TTC549 (cell line): ENCODE measurements at regions not wholly inside any gene's neighbourhood (a gene's known extent, or its start where the extent isn't known, plus 50 kb on each side); places are given as distances from the start of the nearest gene placed in this dataset.

Source experiments
- FAIRE-seq: peaks from 2 replicates; lab custom pipeline; 2012; peaks lifted over from hg19 to GRCh38; lab: Jason Lieb, UNC

DNA sequence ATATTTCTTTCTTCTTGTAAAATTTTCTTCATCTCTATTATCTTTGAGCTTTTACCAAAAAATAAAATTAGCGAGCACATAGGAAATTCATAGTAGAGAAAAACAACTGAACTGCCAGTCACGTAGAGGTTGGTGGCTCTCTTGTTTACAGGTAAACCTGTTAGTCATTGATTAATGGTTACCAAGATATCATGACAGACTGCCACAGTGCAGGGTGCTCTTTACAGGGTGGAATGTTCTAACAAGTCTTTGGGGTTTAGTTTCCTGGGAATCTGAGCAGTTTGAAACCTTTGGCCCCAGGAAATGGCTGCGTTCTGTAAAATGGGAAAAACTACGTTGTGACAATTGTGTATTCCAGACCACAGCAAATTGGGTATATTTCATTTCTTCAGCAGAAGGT lies 407.3 kb upstream of the ADARB2 start:
- FAIRE-seq = no peak

DNA sequence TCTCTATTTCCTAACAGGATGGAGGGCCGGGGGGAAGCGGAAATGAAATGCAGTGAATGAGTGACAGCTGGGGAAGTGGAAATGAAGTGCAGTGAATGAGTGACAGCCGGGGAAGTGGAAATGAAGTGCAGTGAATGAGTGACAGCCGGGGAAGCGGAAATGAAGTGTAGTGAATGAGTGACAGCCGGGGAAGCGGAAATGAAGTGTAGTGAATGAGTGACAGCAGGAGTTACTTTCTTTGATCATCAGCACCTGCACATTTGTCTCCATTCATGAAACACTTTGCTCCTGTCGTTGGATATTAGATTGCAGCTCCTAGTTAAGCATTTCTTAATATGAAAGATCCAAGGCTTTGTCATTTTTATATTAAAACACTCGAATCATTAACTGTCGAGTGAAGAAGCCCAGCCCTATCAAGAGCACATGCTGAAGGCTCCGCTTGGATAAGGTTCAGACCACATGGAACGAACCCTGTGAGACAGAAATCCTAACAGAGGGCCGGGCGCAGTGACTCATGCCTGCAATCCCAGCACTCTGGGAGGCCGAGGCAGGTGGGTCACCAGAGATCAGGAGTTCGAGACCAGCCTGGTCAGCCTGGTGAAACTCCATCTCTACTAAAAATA lies 406.0 kb upstream of the ADARB2 start:
- no peak for FAIRE-seq

DNA sequence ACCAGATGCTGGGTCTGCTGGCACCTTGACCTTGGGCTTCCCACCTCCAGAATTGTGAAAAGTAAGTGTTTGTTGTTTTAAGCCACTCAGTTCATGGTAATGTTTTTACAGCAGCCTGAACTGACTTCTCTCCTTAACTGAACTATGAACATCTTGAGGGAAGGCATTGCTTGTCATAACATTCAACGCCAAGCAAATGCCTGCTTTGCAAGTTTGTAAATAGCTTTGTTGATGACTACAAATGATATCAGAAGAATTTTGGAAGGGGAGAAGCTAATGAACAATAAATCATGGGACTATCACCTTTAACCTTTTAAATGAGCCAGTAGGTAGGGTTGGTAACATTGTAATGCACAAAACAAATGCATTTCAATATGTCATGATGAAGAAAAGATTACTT lies 402.4 kb upstream of the ADARB2 start:
- no peak for FAIRE-seq

DNA sequence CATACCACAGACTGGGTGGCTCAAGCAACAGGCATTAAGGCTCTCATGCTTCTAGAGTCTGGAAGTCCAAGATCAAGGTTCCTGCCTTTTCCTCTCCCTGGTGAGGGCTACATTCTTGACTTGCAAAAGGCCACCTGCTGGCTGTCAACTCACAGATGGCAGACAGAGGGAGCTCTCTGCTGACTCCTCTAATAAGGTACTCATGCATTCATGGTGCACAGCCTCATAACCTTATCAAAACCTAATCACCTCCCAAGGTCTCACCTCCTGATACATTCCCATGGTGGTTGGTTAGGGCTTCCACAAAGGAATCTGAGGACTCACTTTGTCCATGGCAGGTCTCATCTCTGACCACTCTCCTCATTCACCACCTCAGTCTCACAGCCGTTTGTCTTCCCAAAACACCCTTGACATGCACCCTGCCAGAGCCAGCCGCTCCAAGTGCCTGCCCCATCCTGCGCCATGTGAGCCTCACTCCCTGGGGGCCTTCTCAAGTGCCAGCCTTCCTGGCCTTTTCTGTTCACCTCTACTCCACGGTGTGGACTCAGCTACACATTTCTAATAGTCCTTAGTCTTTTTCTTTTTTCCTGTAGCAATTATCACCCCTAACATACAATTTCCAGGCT lies 400.3 kb upstream of the ADARB2 start:
- FAIRE-seq = no peak

DNA sequence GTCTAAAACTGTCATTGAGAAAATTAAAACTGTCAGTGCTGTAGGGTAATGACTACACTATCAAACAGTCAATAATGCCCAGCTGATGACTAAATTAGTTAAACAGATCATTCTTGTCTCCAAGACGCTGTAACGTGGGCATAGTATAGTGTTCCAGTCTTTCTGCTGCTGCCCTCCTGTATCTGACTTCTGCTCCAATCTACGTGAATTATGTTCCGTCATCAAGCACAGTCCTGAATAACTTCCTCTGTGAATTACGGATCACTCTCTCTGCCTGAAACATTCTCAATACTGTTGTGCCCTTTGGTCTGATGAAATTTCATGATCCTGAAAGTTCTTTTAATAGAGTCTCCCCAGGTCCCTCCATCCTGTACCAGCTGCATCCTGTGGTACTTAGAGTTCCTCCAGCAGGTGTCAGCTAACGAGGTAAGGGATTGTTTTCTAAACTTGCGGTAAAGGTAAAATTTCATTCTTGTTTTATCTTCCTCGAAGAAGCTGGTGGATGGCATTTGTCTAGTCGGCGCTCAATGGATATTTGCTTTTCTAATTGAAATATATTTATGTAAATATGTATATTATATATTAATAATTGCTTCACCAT lies 393.5 kb upstream of the ADARB2 start:
- no peak for FAIRE-seq

DNA sequence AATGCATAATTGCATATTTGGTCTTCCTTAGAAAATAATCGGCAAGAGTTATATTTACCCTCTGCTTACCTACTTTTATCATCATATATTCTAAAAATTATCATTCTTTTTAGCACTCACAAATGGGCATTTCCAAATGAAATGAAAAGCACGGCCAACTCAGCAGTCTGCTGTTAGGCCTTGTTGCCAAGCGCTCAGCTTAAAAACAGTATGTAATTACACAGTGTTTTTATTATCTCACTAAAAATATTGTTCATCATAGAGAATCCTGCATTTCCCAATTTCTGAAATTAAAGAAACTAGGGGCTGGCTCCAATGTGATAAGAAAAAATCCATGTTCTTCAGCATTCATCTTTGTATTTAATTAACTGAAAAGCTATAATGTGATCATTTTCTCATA lies 391.7 kb upstream of the ADARB2 start:
- FAIRE-seq = no peak

DNA sequence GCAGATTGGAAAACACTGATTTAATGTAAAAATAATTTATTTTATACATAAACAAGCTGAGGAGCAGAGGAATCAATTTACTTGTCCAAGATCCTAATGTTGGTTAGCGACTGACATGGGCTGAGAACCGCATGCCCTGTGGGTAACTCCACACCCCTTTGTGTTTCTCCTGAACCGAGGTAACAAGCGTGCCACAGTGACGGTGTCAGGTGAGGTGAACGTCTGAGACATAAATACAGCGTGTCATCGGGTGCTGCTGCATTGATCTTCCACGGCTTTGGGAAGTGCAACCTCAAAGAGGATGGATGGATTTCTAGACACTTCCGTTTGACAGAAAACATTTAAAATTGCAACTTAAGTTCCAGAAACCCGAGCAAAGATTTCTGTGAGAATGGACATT lies 386.8 kb upstream of the ADARB2 start:
- no peak for FAIRE-seq

DNA sequence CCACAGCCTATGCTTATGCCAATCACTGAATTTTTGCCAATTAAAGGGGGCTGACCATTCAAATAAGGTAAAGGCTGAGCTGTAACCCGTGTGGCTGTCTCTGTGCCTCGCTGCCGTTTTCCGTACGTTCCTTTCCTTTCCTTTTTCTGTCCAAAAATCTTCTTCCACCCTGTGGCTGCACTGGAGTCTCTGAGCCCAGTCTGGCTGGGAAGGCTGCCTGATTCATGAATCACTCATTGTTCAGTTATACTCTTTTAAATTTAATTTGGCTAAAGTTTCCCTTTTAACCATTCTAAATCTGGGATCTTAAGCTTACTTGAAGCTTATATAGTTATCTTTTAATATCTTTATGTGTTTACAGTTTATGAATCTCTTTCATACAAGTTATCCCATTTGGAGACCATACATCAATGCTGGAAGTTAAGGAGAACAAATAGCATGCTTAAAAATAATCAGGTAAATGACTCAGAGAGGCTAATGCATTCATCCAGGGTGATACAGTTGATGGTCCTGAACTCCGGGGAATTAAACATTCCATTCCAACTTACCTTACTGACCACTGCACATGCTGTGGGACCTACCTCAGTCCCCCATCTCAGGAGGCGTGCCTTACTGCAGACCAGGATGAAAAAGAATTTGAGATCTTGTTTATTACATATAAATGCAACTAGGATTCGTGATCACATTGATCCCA lies 385.3 kb upstream of the ADARB2 start:
- no peak for FAIRE-seq

DNA sequence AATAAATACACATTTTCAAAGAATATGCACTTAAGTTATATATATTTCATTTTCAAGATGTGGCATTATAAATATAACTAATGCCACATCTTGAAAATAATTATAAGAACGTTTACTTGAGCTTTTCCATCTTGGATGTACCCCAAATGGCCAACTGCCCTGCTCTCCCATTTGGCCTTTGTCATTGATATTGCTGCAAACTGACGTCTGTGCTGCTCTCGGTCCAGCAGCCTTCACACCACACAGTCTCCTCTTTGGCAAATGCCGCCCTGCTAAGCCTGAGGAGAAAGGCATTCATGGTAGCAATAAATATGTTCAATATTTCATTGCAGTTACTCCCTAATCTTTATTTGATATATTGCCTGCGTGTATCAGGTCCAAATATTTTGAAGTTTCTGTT lies 384.6 kb upstream of the ADARB2 start:
- no peak for FAIRE-seq

DNA sequence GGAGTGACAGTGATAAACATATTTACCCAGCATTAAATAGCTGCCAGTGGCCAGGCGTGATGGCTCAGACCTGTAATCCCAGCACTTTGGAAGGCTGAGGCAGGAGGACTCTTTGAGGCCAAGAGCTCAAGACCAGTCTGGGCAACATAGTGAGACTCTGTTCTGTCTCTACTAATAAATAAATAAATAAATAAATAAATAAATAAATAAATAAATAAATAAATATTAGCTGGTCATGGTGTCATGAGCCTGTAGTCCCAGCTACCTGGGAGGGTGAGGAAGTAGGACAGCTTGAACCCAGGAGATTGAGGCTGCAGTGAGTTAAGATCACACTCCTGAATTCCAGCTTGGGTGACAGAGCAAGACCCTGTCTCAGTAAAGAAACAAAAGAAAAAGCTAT lies 384.0 kb upstream of the ADARB2 start:
- FAIRE-seq = no peak

DNA sequence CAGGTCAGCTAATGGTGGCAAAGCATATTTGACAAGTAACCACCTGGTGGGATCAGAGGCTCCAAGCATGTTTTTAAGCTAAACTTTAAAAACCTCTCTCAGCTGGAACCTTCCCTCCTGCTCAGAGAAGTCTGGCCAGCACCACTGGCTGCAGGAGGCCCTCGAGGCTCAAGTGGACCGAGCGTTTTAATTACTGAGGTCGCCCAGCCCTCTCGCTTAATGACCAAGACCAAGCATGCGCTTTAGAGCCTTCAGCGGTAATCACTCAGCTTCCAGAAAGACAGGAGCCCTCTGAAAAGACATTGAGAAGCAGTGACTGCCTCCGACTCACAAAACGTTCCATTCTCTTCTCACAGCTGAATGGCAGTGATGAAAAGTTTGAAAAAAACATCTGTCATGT lies 383.4 kb upstream of the ADARB2 start:
- FAIRE-seq = no peak

DNA sequence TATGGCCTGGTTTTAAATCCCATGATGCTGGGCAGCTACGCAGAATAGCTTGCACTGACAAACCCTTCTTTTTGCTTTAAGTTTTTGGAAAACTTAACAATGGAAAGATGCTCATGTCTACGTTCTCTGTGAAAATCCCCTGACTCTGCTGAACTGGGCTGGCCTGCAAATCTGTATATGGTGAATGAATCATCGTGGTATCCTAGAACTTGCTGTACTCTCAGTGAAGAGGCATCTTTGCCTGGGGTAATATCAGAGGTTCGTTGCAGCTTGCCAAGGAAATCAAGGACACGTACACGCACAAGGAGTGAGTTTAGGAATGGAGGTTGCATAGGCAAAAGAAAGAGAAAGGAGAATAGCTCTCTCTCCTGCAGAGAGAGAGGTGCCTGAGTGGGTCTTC lies 382.0 kb upstream of the ADARB2 start:
- no peak for FAIRE-seq

DNA sequence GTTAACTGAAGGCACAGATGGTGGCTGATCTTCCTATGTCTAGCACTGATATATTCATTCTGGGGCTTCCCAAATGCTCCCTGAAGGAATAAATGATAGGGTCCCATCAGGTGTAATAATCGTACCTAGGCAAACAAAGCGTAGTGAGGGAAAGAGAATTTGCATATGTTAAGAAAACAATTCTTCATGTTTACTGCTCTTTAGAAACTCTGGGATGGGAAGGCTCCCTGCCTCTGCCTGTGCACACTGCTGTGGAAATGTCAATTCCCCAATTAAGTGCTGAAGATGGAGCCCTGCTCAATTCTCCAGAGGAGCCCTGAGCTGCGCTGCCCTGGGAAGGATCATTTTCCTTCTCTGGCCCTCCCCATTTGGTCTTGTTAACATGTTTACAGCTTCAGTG lies 380.9 kb upstream of the ADARB2 start:
- FAIRE-seq = no peak

DNA sequence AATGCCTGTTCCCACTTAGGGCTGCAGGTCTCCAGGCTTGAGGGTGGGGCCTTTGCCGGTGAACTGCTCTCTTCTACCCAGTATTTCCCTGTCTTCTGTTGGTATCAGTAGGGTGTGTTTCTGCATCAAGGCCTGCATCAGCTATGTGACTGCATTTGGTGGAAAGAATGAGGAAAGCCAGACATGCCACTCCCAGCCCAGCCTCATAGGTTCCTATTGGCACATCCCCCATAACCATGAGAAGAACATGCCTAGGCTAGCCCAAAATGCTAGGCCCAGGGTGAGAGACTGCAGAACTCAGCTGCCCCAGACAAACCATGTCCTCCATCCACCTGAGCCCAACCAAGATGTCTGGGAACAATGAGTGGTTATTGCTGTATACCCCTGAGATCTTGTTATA lies 380.3 kb upstream of the ADARB2 start:
- no peak for FAIRE-seq

DNA sequence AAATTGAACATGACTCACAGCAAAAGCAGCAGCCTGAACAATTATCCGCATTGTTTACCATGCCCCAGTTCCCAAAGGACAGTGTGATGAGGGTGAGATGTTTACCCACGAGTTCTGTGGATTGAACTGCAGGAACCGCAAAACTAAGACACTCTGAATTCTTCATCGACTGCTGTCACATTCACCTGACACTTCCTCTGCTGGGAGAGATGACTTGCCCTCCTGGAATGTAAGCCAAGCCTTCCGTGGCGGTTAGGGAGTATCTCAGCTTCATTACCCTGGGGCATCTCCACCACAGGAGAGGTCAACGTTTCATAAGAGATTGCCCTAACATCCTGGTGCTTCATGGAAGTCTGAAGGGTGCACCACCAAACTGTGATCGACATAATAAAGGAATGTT lies 374.6 kb upstream of the ADARB2 start:
- no peak for FAIRE-seq

DNA sequence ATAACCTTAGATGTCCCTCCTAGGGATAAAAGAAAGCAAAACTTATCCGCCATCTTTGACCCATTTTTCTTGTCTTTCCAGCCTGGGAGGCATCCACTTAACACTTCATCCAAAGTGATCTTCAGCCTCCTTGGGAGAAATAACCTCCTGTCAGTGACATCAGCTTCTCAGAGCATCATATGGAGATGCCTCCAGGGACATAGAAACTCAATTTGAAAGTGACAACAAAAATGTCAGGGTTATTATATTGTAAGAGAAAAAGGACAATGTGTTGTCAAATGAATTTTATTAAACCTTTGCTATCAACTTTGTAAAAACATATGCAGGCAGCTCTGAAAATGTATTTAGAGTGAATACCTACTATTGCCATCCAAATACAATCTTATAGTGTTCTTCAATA lies 371.2 kb upstream of the ADARB2 start:
- FAIRE-seq = no peak

DNA sequence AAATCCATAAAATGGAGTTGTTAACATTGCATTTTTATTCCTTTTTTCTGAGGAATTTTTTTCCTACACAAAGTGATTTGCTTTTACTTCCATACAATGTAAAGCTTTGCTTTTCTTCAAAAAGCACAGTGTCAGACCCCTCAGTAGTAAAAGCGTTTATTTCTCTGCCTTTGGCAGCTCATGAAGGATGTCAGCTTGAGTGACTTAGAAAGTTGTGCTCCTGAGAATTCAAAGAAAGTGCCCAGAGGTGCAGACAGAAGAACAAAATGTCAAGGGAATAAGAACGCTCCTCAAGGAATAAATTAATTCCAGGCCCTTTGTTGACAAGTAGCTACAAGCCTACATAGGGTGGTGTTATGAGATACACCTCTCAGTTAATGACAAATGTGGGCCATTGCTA lies 369.3 kb upstream of the ADARB2 start:
- FAIRE-seq = no peak

DNA sequence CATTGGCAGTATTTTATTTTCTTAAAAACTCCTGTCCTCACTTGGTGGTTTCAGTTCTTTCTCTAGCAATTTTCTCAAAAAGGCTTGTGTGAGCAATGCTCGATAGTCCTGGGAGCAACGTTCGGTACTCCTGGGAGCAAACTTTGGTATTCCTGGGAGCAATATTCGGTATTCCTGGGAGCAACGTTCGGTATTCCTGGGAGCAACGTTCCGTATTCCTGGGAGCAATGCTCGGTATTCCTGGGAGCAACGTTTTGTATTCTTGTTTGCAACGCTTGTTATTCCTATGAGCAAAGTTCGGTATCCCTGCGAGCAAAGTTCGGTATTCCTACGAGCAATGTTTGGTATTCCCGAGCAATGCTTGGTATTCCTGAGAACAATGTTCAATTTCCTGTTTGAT lies 362.0 kb upstream of the ADARB2 start:
- no peak for FAIRE-seq

DNA sequence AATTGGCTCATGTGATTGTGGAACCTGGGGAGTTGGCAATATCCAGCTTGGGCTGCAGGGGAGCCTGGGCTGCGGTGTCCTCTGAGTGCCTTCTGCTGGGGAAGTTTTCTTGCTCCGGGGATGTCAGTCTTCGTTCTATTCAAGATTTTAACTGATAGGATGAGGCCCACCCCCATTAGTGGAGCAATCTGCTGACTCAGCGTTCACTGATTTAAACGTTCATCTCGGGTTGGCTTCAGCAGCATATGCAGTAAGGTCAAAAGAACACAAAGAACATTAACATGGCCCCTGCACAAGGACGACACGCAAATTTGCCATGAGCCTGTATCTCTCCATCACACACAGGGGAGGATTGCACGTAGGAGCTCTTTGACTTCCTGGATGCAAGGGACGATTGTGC lies 360.6 kb upstream of the ADARB2 start:
- FAIRE-seq = no peak

DNA sequence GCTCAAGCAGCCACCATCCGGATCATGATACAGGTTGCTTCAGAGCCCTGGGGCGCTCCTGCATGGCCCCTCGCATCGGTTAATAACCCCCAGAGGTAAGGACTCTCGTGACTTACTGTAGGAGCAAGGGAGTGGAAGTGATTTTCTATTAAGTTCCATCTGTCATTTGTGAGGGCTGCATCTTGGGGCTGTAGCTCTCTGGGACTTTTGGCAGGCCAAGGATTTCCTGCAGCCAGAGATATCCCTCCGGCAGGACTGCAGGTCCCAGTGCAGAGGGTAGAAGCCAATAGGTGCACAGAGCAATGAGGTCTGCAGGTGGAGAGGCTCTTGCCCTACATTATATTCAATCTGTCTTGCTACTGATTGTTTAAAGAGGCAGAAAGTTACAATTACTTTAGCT lies 356.8 kb upstream of the ADARB2 start:
- FAIRE-seq = no peak

DNA sequence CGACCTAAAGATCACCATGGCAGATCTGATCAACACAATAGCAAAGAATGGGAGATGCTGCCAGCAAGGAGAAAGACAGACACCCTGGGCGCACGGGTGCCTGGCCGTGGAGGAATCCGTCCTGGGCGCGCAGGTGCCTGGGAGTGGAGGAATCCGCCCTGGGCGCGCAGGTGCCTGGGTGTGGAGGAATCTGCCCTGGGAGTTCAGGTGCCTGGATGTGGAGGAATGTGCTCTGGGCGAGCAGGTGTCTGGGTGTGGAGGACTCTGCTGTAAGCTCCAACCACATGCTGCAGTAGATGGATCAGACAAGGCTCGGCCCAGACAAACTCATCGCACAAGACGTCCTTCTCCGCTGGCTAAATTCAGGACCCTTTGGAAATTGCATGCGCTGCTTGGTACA lies 346.3 kb upstream of the ADARB2 start:
- no peak for FAIRE-seq

DNA sequence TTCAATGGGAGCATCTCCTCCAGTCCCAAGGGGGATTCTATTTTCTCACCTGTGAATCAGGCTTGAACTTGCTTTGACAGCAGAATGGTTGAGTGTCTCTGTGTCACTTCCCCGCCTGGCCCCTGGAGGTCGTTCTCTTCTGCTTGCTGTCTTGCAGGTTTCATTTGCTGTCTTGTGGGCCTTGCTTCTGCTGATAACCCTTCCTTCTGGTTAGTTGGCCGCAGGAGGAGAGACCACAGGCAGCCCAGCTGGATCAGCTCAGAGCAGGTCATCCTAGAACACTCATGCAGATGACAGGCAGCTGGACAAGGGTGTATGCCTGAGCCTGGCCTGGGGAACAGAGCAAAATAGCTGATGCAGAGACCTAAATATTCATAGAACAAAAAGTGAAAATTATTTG lies 344.2 kb upstream of the ADARB2 start:
- no peak for FAIRE-seq

DNA sequence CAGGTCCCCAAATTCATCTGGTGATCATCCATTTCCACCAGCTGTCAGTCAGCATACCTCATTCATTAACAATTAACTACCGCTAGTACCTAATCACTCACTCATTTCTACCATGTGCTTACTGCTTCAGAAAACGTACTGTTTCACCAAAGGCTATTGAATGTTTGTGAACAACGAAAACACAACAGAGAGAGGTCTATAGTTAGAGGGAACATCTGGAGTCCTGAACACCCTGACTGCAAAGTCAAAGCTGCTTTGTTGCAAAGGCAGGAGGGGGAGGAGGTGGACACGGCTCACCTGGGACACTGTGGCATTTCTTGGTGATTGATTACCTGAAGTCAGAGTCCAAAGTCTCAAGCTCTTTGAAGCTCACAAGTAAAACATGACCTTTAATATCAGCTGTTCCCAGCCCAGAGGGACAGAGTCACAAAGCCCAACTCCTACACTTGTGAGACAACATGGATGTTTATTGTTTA lies 342.3 kb upstream of the ADARB2 start:
- FAIRE-seq = no peak

DNA sequence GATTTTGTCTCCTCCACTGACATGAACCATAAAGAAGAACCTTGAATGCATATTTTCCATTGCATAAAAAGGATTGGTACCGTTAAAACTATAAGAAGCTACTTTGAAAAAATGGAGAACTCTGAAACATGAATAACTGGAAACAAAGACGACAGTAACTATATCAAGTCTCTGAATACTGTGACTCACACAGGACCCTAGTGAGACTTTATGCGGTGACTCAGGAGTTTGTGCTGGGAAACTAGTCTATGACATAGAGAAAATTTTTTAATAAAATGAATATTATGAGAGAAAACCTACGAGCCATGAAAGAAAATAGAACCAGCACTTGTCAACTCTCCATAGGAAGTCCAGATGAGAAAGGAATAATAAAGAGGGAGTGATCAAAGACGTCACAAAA lies 339.9 kb upstream of the ADARB2 start:
- FAIRE-seq = no peak
